Mesothelial cell of epicardium (in vitro differentiated cells): ENCODE measurements at regions not wholly inside any gene's neighbourhood (a gene's known extent, or its start where the extent isn't known, plus 50 kb on each side); places are given as distances from the start of the nearest gene placed in this dataset.
"Not testable (repeated sequence)": the region's sequence is repeated elsewhere in the genome, so short reads cannot be mapped to it uniquely, and the experiment has no call there.

Experiments used
- DNase-seq, 2 experiments: peaks; one replicate each; pipeline ENCODE4 v3.0.0; 2021; ENCODE audit warnings: low spot score in 2 of 2; ENCODE audit not compliant: unreplicated experiment in 2 of 2
- H3K27ac Mint-ChIP-seq: 2 replicates; pipeline ENCODE4 v1.8.0; 2021; ENCODE audit warnings: mixed read lengths
- H3K27me3 Mint-ChIP-seq: 2 replicates; pipeline ENCODE4 v1.8.0; 2021; ENCODE audit warnings: low read depth, mixed read lengths
- H3K36me3 Mint-ChIP-seq: 2 replicates; pipeline ENCODE4 v1.8.0; 2021; ENCODE audit warnings: mixed read lengths
- H3K4me1 Mint-ChIP-seq: 2 replicates; pipeline ENCODE4 v1.8.0; 2021; ENCODE audit warnings: mixed read lengths
- H3K4me3 Mint-ChIP-seq: 2 replicates; pipeline ENCODE4 v1.8.0; 2021; ENCODE audit warnings: mild to moderate bottlenecking, moderate library complexity, mixed read lengths
- H3K9me3 Mint-ChIP-seq: 2 replicates; pipeline ENCODE4 v1.8.0; 2021; ENCODE audit warnings: mixed read lengths
- TF ChIP-seq, protein P1 (sequence below): fragments of 200-600 bp; sonication (generic); IDR thresholded peaks from one replicate; pipeline ENCODE4 v1.5.0; 2021; ENCODE audit warnings: antibody characterized with exemption; ENCODE audit not compliant: unreplicated experiment

DNA sequence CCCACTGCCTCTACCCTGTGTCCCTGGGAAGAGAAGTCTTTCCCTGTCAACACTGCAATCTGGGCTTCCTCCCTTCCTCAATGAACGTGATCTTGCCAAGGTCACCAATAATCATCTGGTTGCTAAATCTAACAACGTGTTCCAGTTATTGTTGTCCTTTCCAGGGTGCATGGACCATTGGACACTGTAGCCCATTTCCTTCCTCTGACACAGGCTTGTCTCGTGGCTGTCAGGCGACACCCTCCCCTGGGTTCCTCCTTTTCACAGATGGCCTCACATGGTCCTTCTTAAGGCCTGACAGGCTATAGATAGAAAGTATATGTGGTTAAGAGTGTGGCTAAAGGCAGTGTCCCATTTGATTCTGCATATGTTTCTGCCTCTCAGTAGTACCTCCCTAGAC lies 67.7 kb upstream of the STARD13 start:
- H3K27me3 Mint-ChIP-seq: peaks cover 30% of the 10 kb centered on the region
- no peak overlapping the region for H3K4me3 Mint-ChIP-seq
- DNase-seq: no peak
- H3K36me3 Mint-ChIP-seq: no peaks in the 10 kb centered on the region
- no peak overlapping the region for H3K27ac Mint-ChIP-seq
- peaks cover 39% of the 10 kb centered on the region for H3K4me1 Mint-ChIP-seq
- TF ChIP-seq, protein P1, sequence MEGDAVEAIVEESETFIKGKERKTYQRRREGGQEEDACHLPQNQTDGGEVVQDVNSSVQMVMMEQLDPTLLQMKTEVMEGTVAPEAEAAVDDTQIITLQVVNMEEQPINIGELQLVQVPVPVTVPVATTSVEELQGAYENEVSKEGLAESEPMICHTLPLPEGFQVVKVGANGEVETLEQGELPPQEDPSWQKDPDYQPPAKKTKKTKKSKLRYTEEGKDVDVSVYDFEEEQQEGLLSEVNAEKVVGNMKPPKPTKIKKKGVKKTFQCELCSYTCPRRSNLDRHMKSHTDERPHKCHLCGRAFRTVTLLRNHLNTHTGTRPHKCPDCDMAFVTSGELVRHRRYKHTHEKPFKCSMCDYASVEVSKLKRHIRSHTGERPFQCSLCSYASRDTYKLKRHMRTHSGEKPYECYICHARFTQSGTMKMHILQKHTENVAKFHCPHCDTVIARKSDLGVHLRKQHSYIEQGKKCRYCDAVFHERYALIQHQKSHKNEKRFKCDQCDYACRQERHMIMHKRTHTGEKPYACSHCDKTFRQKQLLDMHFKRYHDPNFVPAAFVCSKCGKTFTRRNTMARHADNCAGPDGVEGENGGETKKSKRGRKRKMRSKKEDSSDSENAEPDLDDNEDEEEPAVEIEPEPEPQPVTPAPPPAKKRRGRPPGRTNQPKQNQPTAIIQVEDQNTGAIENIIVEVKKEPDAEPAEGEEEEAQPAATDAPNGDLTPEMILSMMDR: no peak
- H3K9me3 Mint-ChIP-seq: no peaks in the 10 kb centered on the region

DNA sequence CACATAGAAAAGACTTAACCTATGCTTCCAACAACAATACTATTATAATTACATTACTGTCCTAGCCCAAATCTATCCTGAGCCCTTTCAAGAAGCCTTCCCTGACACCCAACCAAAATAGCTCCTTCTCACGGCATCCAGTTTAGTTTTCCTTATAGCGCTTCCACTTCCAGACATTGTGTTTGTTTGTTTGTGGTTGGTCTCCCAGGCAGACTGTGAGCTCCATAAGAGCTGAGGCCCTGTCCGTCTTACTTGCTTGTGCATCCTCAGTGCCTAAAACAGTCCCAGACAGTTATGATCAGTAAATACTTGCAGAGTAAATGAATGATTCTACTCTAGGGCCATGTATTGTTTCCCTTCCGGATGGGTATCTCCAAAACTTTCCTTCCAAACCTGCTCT lies 68.1 kb upstream of the STARD13 start:
- H3K4me1 Mint-ChIP-seq: peaks cover 35% of the 10 kb centered on the region
- peaks cover 30% of the 10 kb centered on the region for H3K27me3 Mint-ChIP-seq
- no peaks in the 10 kb centered on the region for H3K36me3 Mint-ChIP-seq
- no peak for DNase-seq
- TF ChIP-seq, protein P1: no peak
- no peak overlapping the region for H3K27ac Mint-ChIP-seq
- no peak overlapping the region for H3K4me3 Mint-ChIP-seq
- H3K9me3 Mint-ChIP-seq: no peaks in the 10 kb centered on the region

DNA sequence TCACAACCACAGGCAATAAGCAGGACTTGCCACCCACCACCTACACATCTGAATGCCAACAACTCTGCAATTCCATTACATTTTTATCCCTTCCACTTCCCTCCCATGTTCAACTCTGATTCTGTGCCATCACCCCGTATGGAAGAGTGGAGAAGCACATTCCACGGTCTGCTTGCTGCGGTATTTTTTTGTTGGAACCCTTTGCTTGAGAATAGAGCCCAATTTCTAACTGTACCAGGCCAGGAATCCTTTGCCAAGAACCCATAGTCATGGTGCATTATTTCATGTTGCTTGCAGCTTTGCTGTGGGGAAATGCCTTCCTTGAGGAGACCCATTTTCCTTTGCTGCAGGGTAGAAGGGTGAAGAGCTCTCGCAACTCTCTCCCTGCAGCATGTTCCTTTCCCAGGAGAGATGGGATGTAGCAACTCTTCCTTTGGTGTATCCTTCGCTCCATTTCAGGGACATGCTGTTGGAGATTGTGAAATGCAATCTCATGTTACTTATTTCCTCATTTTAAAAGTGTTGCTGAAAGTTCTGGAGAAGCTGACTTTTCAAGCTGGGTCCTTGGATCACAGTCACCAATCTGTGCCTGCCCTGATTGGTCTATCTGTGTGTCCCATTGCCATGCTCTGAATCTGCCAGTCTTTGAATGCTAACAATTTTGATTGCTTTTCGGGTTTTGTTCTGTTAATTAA lies 69.8 kb upstream of the STARD13 start:
- TF ChIP-seq, protein P1: no peak
- Mint-ChIP-seq H3K4me1 (peaks cover 25% of the 10 kb centered on the region), H3K9me3 (peaks cover 3% of the 10 kb centered on the region), H3K27ac (no peak overlapping the region), H3K36me3 (no peaks in the 10 kb centered on the region), H3K27me3 (peaks cover 25% of the 10 kb centered on the region), H3K4me3 (no peak overlapping the region)
- no peak for DNase-seq

DNA sequence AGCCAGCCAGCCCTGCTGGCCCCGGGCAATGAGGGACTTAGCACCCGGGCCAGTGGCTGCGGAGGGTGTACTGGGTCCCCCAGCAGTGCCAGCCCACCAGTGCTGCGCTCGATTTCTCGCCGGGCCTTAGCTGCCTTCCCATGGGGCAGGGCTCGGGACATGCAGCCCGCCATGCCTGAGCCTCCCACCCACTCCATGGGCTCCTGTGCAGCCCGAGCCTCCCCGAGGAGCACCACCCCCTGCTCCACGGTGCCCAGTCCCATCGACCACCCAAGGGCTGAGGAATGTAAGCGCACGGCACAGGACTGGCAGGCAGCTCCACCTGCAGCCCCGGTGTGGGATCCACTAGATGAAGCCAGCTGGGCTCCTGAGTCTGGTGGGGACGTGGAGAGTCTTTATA lies 72.5 kb upstream of the STARD13 start:
- peaks cover 12% of the 10 kb centered on the region for H3K27me3 Mint-ChIP-seq
- H3K4me3 Mint-ChIP-seq, DNase-seq, H3K27ac Mint-ChIP-seq, H3K4me1 Mint-ChIP-seq, H3K36me3 Mint-ChIP-seq: not testable (repeated sequence)
- H3K9me3 Mint-ChIP-seq: peaks cover 12% of the 10 kb centered on the region

DNA sequence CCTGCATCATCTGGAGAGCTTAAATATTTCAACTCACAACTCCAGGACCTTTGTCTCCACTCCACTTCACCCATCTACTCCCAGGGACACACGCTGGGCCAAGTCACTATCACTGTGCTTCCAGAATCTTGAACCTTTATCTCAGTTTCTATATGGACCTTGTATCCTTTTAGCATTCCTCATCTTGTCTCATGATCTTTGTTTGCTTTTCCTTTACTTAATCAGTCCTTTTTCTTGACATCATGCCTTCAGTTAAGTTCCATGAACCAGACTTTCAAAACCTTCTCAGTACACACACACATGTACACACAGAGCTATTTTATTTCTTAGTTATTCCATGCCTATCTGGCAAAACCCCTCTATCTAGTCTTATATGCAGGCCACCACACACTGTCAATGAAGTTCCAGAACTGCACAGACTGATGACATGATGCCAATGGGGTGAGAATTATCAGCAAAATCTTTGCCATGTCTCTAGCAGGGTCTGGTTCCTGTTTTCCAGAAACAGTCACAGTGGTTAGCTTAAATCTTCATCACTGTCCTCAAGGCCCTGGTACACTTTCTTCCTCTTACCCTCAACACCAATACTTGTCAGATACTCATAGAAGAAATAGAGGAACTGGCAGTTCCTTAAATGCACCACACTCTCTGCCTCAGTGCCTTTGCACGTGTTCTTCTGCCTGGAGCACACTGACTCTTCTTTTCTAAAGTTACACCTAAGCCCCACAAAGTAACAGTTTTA lies 77.6 kb upstream of the STARD13 start:
- no peak overlapping the region for H3K27ac Mint-ChIP-seq
- no peak for DNase-seq
- peaks cover 1% of the 10 kb centered on the region for H3K36me3 Mint-ChIP-seq
- peaks cover 12% of the 10 kb centered on the region for H3K9me3 Mint-ChIP-seq
- TF ChIP-seq, protein P1: no peak
- peaks cover 29% of the 10 kb centered on the region for H3K4me1 Mint-ChIP-seq
- no peaks in the 10 kb centered on the region for H3K27me3 Mint-ChIP-seq
- H3K4me3 Mint-ChIP-seq: no peak overlapping the region

DNA sequence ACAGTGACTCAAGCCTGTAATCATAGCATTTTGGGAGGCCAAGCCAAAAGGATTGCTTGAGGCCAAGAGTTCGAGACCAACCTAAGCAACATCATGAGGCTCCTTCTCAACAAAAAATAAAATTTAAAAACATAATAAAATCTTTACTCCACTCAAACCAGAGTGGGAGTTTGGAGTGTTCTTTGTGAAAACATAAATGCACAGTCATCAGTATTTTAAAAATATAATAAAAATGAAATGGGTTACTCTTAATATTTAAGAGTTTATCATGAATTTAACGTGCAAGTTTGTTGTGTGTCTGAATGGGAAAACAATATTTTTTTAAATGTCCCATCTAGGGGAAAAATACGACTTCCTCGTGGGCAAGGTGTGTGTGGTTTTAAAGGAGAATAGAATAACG lies 78.6 kb upstream of the STARD13 start:
- H3K27ac Mint-ChIP-seq: no peak overlapping the region
- H3K4me3 Mint-ChIP-seq: no peak overlapping the region
- H3K9me3 Mint-ChIP-seq: peaks cover 12% of the 10 kb centered on the region
- no peaks in the 10 kb centered on the region for H3K27me3 Mint-ChIP-seq
- DNase-seq: no peak
- peaks cover 31% of the 10 kb centered on the region for H3K4me1 Mint-ChIP-seq
- TF ChIP-seq, protein P1: no peak
- peaks cover 1% of the 10 kb centered on the region for H3K36me3 Mint-ChIP-seq
